Stimulated activated naive CD4-positive, alpha-beta T cell treated with Interleukin-2 at 50 U/mL for 16 hours (primary cell): ENCODE measurements at regions not wholly inside any gene's neighbourhood (a gene's known extent, or its start where the extent isn't known, plus 50 kb on each side); places are given as distances from the start of the nearest gene placed in this dataset.

Source experiments
- DNase-seq: peaks from one replicate; lab custom pipeline; 2025; lab: John Stamatoyannopoulos, UW

GRCh38 chr19:31119951-31120690 is 229.1 kb downstream of the TSHZ3 start:
- DNase-seq, result no peak

- no peak for DNase-seq
Observed at GRCh38 chr19:31118986-31119385, 230.2 kb downstream of the TSHZ3 start.

- no peak for DNase-seq
Observed at GRCh38 chr19:31118287-31118955, 230.8 kb downstream of the TSHZ3 start.

GRCh38 chr19:31114585-31114984 is 234.7 kb downstream of the TSHZ3 start:
- DNase-seq, result no peak

- DNase-seq, result no peak
Observed at GRCh38 chr19:31113293-31113692, 235.9 kb downstream of the TSHZ3 start.

- DNase-seq, result no peak
Observed at GRCh38 chr19:31112158-31112557, 237.1 kb downstream of the TSHZ3 start.

GRCh38 chr19:31111741-31112140 is 237.5 kb downstream of the TSHZ3 start:
- DNase-seq, result no peak

GRCh38 chr19:31110336-31110735 is 238.9 kb downstream of the TSHZ3 start:
- no peak for DNase-seq

GRCh38 chr19:31109636-31110035 is 239.6 kb downstream of the TSHZ3 start:
- DNase-seq, result no peak

GRCh38 chr19:31107096-31107495 is 242.1 kb downstream of the TSHZ3 start:
- DNase-seq, result no peak

GRCh38 chr19:31105761-31106160 is 243.5 kb downstream of the TSHZ3 start:
- no peak for DNase-seq

- no peak for DNase-seq
Observed at GRCh38 chr19:31104451-31104850, 244.8 kb downstream of the TSHZ3 start.

GRCh38 chr19:31103228-31103627 is 246.0 kb downstream of the TSHZ3 start:
- no peak for DNase-seq

- DNase-seq, result no peak
Observed at GRCh38 chr19:31102674-31103073, 246.6 kb downstream of the TSHZ3 start.

GRCh38 chr19:31100981-31101380 is 248.3 kb downstream of the TSHZ3 start:
- no peak for DNase-seq

GRCh38 chr19:31100206-31100590 is 249.0 kb downstream of the TSHZ3 start:
- DNase-seq, result no peak

GRCh38 chr19:31099515-31100205 is 249.6 kb downstream of the TSHZ3 start:
- DNase-seq, result no peak

GRCh38 chr19:31098836-31099235 is 250.4 kb downstream of the TSHZ3 start:
- DNase-seq, result no peak

GRCh38 chr19:31096935-31097545 is 252.2 kb downstream of the TSHZ3 start:
- no peak for DNase-seq

GRCh38 chr19:31096062-31096830 is 253.0 kb downstream of the TSHZ3 start:
- no peak for DNase-seq

- no peak for DNase-seq
Observed at GRCh38 chr19:31095100-31095804, 254.0 kb downstream of the TSHZ3 start.
